SK-N-SH treated with all-trans-retinoic acid at 6 μM for 48 hours (cell line): ENCODE measurements at regions not wholly inside any gene's neighbourhood (a gene's known extent, or its start where the extent isn't known, plus 50 kb on each side); places are given as distances from the start of the nearest gene placed in this dataset.

Experiments
- ARNTL ChIP-seq: fragments of 450-650 bp; formaldehyde crosslinking; IDR thresholded peaks from 2 replicates; pipeline ENCODE4 v1.5.0; 2020; ENCODE audit warnings: low read depth, mild to moderate bottlenecking, moderate library complexity, borderline replicate concordance
- CREB5 ChIP-seq: fragments of 250-450 bp; sonication (Bioruptor Pico); IDR thresholded peaks from 2 replicates; pipeline ENCODE4 v1.5.1; 2020; ENCODE audit warnings: low read depth, mild to moderate bottlenecking, moderate library complexity
- CSDC2 ChIP-seq: fragments of 250-450 bp; sonication (Bioruptor Pico); IDR thresholded peaks from 2 replicates; pipeline ENCODE4 v1.5.0; 2020; ENCODE audit warnings: mild to moderate bottlenecking, moderate library complexity
- ISL1 ChIP-seq: fragments of 250-450 bp; sonication (Bioruptor Pico); IDR thresholded peaks from 2 replicates; pipeline ENCODE4 v2.1.2; 2022; ENCODE audit warnings: mild to moderate bottlenecking, moderate library complexity
- OSR1 ChIP-seq: fragments of 250-450 bp; sonication (Bioruptor Pico); IDR thresholded peaks from 2 replicates; pipeline ENCODE4 v1.8.0; 2022; ENCODE audit warnings: moderate library complexity, mild to moderate bottlenecking, inconsistent platforms
- PATZ1 ChIP-seq: fragments of 250-450 bp; sonication (Bioruptor Pico); IDR thresholded peaks from 2 replicates; pipeline ENCODE4 v1.8.0; 2020; ENCODE audit warnings: mild to moderate bottlenecking, moderate library complexity, borderline replicate concordance
- PPARA ChIP-seq: fragments of 250-450 bp; sonication (Bioruptor Pico); IDR thresholded peaks from 2 replicates; pipeline ENCODE4 v1.5.0; 2020; ENCODE audit warnings: mild to moderate bottlenecking, borderline replicate concordance
- TCF4 ChIP-seq: fragments of 250-450 bp; sonication (Bioruptor Pico); IDR thresholded peaks from 2 replicates; pipeline ENCODE4 v1.8.0; 2021; ENCODE audit warnings: mild to moderate bottlenecking, moderate library complexity, borderline replicate concordance
- TOX ChIP-seq: fragments of 250-450 bp; sonication (Bioruptor Pico); IDR thresholded peaks from 2 replicates; pipeline ENCODE4 v1.8.0; 2021; ENCODE audit warnings: mild to moderate bottlenecking, moderate library complexity, borderline replicate concordance
- ZFP3 ChIP-seq: fragments of 250-450 bp; sonication (Bioruptor Pico); IDR thresholded peaks from 2 replicates; pipeline ENCODE4 v1.5.0; 2020; ENCODE audit warnings: mild to moderate bottlenecking, moderate library complexity
- ZFP30 ChIP-seq: fragments of 450-650 bp; formaldehyde crosslinking; IDR thresholded peaks from 2 replicates; pipeline ENCODE4 v1.5.0; 2022; ENCODE audit warnings: mild to moderate bottlenecking, moderate library complexity
- ZNF70 ChIP-seq: fragments of 450-650 bp; formaldehyde crosslinking; IDR thresholded peaks from 2 replicates; pipeline ENCODE4 v1.5.0; 2020; ENCODE audit warnings: mild to moderate bottlenecking, moderate library complexity

GRCh38 chr4:15151033-15151432 lies 148.8 kb downstream of the CPEB2 start:
- TF ChIP-seq CREB5 (CRISPR knock-in tag), result no peak
- no peak for TF ChIP-seq ISL1 (CRISPR knock-in tag)
- no peak for TF ChIP-seq PATZ1 (CRISPR knock-in tag)
- no peak for TF ChIP-seq ZFP3 (CRISPR knock-in tag)
- TF ChIP-seq CSDC2 (CRISPR knock-in tag), result no peak
- no peak for TF ChIP-seq ARNTL (CRISPR knock-in tag)
- no peak for TF ChIP-seq TCF4 (CRISPR knock-in tag)
- no peak for TF ChIP-seq OSR1 (CRISPR knock-in tag)
- TF ChIP-seq PPARA, result no peak
- no peak for TF ChIP-seq ZNF70
- no peak for TF ChIP-seq TOX (CRISPR knock-in tag)
- TF ChIP-seq ZFP30 (CRISPR knock-in tag), result no peak
